K562 (cell line): ENCODE measurements at regions not wholly inside any gene's neighbourhood (a gene's known extent, or its start where the extent isn't known, plus 50 kb on each side); places are given as distances from the start of the nearest gene placed in this dataset.

Experiments
- ATAC-seq: fragments of 200-7000 bp; cut with Tn5 transposase; 3 replicates; pipeline ENCODE4 v1.9.1; 2020; ENCODE audit warnings: moderate library complexity
- BruUV-seq: library from RNA; stranded (reverse); fragments of 400-500 nt; replicated peaks from 2 replicates; lab custom pipeline; 2021; lab: Mats Ljungman, UMichigan
- CTCF ChIA-PET: fragments of 300-600 bp; formaldehyde crosslinking; extraction: SDS; loops from one replicate; lab custom pipeline; 2021; ENCODE audit warnings: low intra/inter-chr PET ratio; lab: Yijun Ruan, JAX
- POLR2A ChIA-PET: fragments of 300-600, 350-650 bp; sonication (Branson Sonifier 250); formaldehyde crosslinking; extraction: SDS; loops from one replicate; lab custom pipeline; 2021; ENCODE audit warnings: antibody characterized with exemption, inconsistent platforms; lab: Yijun Ruan, JAX
- DNase-seq, 4 experiments: peaks; one replicate each; pipeline versions ENCODE4 v3.0.0 to v3.0.0-alpha.2; 2011 to 2018; ENCODE audit warnings: low spot score in 3 of 4, mixed read lengths in 3 of 4; ENCODE audit errors: extremely low read depth in 1 of 4
- FAIRE-seq: peaks from 2 replicates; lab custom pipeline; 2011; peaks lifted over from hg19 to GRCh38; lab: Jason Lieb, UNC
- H2AFZ ChIP-seq: 2 replicates; pipeline ENCODE4 v1.6.0; 2011; ENCODE audit warnings: low read depth, low read length, control low read depth, inconsistent platforms
- H3K27ac ChIP-seq: fragments of 200-600 bp; 3 replicates; pipeline ENCODE4 v1.8.0; 2011; ENCODE audit warnings: low read depth, mild to moderate bottlenecking, control low read depth, inconsistent platforms, low read length, moderate library complexity, mixed read lengths; ENCODE audit errors: extremely low read depth
- H3K27me3 ChIP-seq, 2 experiments: fragments of 300-600 bp in 1 of 2; 2 replicates in 1 of 2; 3 replicates in 1 of 2; pipeline versions ENCODE4 v1.6.0 to v1.8.0; 2011; ENCODE audit warnings: inconsistent platforms in 2 of 2, low read length in 2 of 2, mild to moderate bottlenecking in 1 of 2, mixed read lengths in 1 of 2, moderate library complexity in 1 of 2; ENCODE audit not compliant: control insufficient read depth in 2 of 2, insufficient read depth in 2 of 2
- H3K36me3 ChIP-seq: fragments of 300-600 bp; 3 replicates; pipeline ENCODE4 v1.8.0; 2011; ENCODE audit warnings: mild to moderate bottlenecking, low read length, inconsistent platforms; ENCODE audit not compliant: control insufficient read depth, insufficient read depth
- H3K4me1 ChIP-seq, 2 experiments: fragments of 200-600 bp in 1 of 2; replicated peaks in 1 of 2; 2 replicates in 1 of 2; 3 replicates in 1 of 2; pipeline versions ENCODE4 v1.5.1 to v1.8.0; 2011; ENCODE audit warnings: inconsistent platforms in 2 of 2, low read length in 2 of 2, mild to moderate bottlenecking in 1 of 2, mixed read lengths in 1 of 2, moderate library complexity in 1 of 2; ENCODE audit not compliant: control insufficient read depth in 2 of 2, insufficient read depth in 2 of 2
- H3K4me2 ChIP-seq: 2 replicates; pipeline ENCODE4 v1.6.1; 2011; ENCODE audit warnings: low read length, control low read depth, inconsistent platforms, mixed read lengths; ENCODE audit not compliant: insufficient read depth
- H3K4me3 ChIP-seq: fragments of 200-600 bp; sonication (generic), shearing (Covaris generic); 2 replicates; pipeline ENCODE4 v1.5.1; 2016; ENCODE audit warnings: control low read depth, inconsistent platforms
- H3K79me2 ChIP-seq: fragments of 200-600 bp; 3 replicates; pipeline ENCODE4 v1.8.0; 2011; ENCODE audit warnings: low read length, inconsistent platforms; ENCODE audit not compliant: control insufficient read depth, insufficient read depth
- H3K9ac ChIP-seq, 2 experiments: 2 replicates each; pipeline versions ENCODE4 v1.6.0 to v1.6.1; 2011; ENCODE audit warnings: low read depth in 2 of 2, low read length in 2 of 2, control low read depth in 1 of 2, inconsistent platforms in 1 of 2, mild to moderate bottlenecking in 1 of 2, mixed read lengths in 1 of 2; ENCODE audit not compliant: insufficient read depth in 1 of 2
- H3K9me1 ChIP-seq: one replicate; pipeline ENCODE4 v1.6.0; 2011; ENCODE audit warnings: inconsistent platforms, mild to moderate bottlenecking, low read length, moderate library complexity; ENCODE audit not compliant: control insufficient read depth, insufficient read depth
- H3K9me3 ChIP-seq: replicated peaks from 2 replicates; pipeline ENCODE4 v1.5.1; 2011; ENCODE audit warnings: low read depth, low read length, inconsistent platforms; ENCODE audit not compliant: control insufficient read depth, insufficient read depth
- H4K20me1 ChIP-seq: replicated peaks from 2 replicates; pipeline ENCODE4 v1.6.1; 2011; ENCODE audit warnings: low read length, inconsistent platforms, mixed read lengths; ENCODE audit not compliant: control insufficient read depth, insufficient read depth
- ATF3 ChIP-seq, 2 experiments: fragments of 450-650 bp in 1 of 2; sonication (generic) in 1 of 2; formaldehyde crosslinking in 1 of 2; IDR thresholded peaks in 1 of 2; conservative IDR thresholded peaks in 1 of 2; 2 replicates each; pipeline versions ENCODE4 v1.6.1 to v1.8.1; 2016 to 2023; ENCODE audit warnings: mild to moderate bottlenecking in 2 of 2, moderate library complexity in 2 of 2, inconsistent platforms in 1 of 2, missing genetic modification reagents in 1 of 2
- C11orf30 ChIP-seq: fragments of 450-650 bp; IDR thresholded peaks from 2 replicates; pipeline ENCODE4 v1.6.1; 2016; ENCODE audit warnings: low read depth, mild to moderate bottlenecking
- MCM3 ChIP-seq: fragments of 450-650 bp; IDR thresholded peaks from 2 replicates; pipeline ENCODE4 v1.6.1; 2016
- ZBTB11 ChIP-seq, 3 experiments: fragments of 200-800 bp in 1 of 3; fragments of 250-450 bp in 1 of 3; fragments of 450-650 bp in 1 of 3; sonication (Bioruptor Pico) in 1 of 3; sonication (Bioruptor generic) in 1 of 3; formaldehyde crosslinking in 1 of 3; IDR thresholded peaks; 2 replicates each; pipeline versions ENCODE4 v1.6.1 to v1.8.0; 2016 to 2022; ENCODE audit warnings: mild to moderate bottlenecking in 2 of 3, missing genetic modification characterization in 2 of 3, missing compliant biosample characterization in 1 of 3, moderate library complexity in 1 of 3
- ZNF197 ChIP-seq: fragments of 200-800 bp; sonication (Bioruptor generic); IDR thresholded peaks from 2 replicates; pipeline ENCODE4 v1.6.1; 2016; ENCODE audit warnings: low read depth, missing genetic modification characterization, missing compliant biosample characterization
- WGBS: fragments of 100-300 bp; shearing (Covaris generic); methylation state at CpG from one replicate; pipeline ENCODE4 v1.1.6; 2016; ENCODE audit warnings: low coverage, mixed read lengths; ENCODE audit not compliant: insufficient coverage; ENCODE audit errors: missing lambda C conversion rate; 5-methylcytosine and 5-hydroxymethylcytosine counted together
- in situ Hi-C: fragments of 300-500 bp; cut with MboI; formaldehyde crosslinking; loops from 4 replicates; pipeline ENCODE4 v1.15.0; 2018; ENCODE audit warnings: inconsistent platforms, mixed read lengths
- intact Hi-C: fragments of 100-400 bp; cut with micrococcal nuclease; formaldehyde crosslinking; loops from 2 replicates; pipeline ENCODE4 v1.14.2; 2022

- Histone ChIP-seq H3K4me3 (no peak overlapping the region), H3K9me3 (no peaks in the 10 kb centered on the region), H3K9me1 (no peaks in the 10 kb centered on the region), H3K27ac (no peak overlapping the region), H3K36me3 (no peaks in the 10 kb centered on the region), H3K4me1 (no peaks in the 10 kb centered on the region), H4K20me1 (0 out of 2 replicates have a peak, but pooled peaks cover 3% of the 10 kb centered on the region), H3K9ac (no peak overlapping the region), H3K27me3 (no peaks in the 10 kb centered on the region), H3K4me2 (no peak overlapping the region), H2AFZ (no peak overlapping the region)
- ATAC-seq (no peak), DNase-seq (no peak), FAIRE-seq (no peak)
- BruUV-seq, result no TSS peak
- ChIA-PET CTCF (no interaction called here), POLR2A (interaction anchor here (0.6 kb wide), 1 partner anchor 731 kb away, joined by 3 read pairs; no protein-coding TSS in a partner anchor)
- intact Hi-C loops, result no loop called here
- TF ChIP-seq MCM3 (no peak), C11orf30 (peak; percentile 11; the same call in 1 of the 2 replicates), ZBTB11 (CRISPR knock-in tag; IDR thresholded peaks at IDR 0.05) (no peak), ATF3 (IDR thresholded peaks at IDR 0.05) (peak; percentile 35; the same call in 1 of the 2 replicates), ATF3 (CRISPR knock-in tag; conservative IDR thresholded peaks at IDR 0.05) (no peak), ZNF197 (CRISPR knock-in tag) (no peak)
- TF ChIP-seq, all 486 proteins: peak for 2
- in situ Hi-C loops, result no loop called here
- H3K79me2 ChIP-seq, result no peaks in the 10 kb centered on the region
- WGBS, result 0% methylated on average over 3 of the region's 3 CpGs
These were observed 93.3 kb downstream of the TRIM42 start for GRCh38 chr3:140770977-140771667.
